ENCODE measurements at regions not wholly inside any gene's neighbourhood (a gene's known extent, or its start where the extent isn't known, plus 50 kb on each side); places are given as distances from the start of the nearest gene placed in this dataset.

- TF ChIP-seq CTCF (IDR thresholded peaks at IDR 0.05; ENCODE audit: insufficient read depth, low read length, poor library complexity, severe bottlenecking) (no peak), EZH2phosphoT487 (conservative IDR thresholded peaks at IDR 0.05; ENCODE audit: low read length) (no peak)
Measured at GRCh38 chr2:108106731-108107130, 120.4 kb downstream of the SLC5A7 start.

All from SU-DHL-6 (cell line).